Right forelimb (tissue), 1 donor: ENCODE measurements at regions not wholly inside any gene's neighbourhood (a gene's known extent, or its start where the extent isn't known, plus 50 kb on each side); places are given as distances from the start of the nearest gene placed in this dataset.
"Not testable (repeated sequence)": the region's sequence is repeated elsewhere in the genome, so short reads cannot be mapped to it uniquely, and the experiment has no call there.

Experiments
- DNase-seq: peaks from one replicate; pipeline ENCODE4 v3.0.0-alpha.2; 2018

DNA sequence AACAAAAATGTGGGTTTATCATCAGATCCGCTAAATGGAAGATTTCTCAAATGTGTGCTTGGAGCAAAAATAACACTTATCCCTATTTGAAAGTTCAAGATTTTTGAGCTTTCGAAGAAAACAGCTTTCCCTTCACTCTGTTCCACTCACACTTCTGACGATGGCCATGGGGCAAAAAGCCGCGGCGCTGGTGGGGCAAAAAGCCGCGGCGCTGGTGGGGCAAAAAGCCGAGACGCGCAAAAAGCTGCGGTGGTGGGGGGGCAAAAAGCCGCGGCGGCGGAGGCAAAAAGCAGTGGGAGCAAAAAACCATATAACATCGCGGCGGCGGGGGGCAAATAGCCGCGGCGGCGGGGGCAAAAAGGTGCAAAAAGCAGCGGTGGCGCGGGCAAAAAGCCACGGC lies 1631.5 kb downstream of the RPIA start:
- DNase-seq, result peak; percentile 38

DNA sequence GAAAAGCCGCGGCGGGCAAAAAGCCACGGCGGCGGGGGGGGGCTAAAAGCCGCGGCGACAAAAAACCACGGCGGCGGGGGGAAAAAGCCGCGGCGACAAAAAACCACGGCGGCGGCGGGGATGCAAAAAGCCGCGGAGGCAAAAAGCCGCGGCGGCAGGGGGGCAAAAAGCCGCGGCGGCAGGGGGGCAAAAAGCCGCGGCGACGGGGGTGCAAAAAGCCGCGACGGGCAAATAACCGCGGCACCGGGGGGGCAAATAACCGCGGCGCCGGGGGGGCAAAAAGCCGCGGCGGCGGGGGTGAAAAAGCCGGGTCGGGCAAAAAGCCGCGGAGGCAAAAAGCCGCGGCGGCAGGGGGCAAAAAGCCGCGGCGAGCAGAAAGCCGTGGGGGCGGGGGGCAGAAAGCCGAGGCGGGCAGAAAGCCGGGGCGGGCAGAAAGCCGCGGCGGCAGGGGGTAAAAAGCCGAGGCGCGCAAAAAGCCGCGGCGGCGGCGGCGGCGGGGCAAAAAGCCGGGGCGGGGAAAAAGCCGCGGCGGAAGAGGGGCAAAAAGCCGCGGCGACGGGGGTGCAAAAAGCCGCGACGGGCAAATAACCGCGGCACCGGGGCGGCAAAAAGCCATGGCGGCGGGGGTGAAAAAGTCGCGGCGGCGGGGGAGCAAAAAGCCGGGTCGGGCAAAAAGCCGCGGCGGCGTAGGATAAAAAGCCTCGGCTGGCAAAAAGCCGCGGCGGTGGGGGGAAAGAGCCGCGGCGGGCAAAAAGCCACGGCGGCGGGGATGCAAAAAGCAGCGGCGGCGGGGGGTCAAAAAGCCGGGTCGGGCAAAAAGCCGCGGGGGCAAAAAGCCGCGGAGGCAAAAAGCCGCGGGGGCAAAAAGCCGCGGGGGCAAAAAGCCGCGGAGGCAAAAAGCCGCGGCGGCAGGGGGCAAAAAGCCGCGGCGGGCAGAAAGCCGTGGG lies 1632.4 kb downstream of the RPIA start:
- peak; percentile 51 for DNase-seq

DNA sequence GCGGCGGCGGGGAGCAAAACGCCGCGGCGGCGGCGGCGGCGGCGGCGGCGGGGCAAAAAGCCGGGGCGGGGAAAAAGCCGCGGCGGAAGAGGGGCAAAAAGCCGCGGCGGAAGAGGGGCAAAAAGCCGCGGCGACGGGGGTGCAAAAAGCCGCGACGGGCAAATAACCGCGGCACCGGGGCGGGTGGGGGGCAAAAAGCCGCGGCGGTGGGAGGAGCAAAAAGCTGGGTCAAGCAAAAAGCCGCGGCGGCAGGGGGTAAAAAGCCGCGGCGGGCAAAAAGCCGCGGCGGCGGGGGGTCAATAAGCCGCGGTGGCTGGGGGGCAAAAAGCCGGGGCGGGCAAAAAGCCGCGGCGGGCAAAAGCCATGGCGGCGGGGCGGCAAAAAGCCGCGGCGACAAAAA lies 1633.2 kb downstream of the RPIA start:
- DNase-seq, result not testable (repeated sequence)

DNA sequence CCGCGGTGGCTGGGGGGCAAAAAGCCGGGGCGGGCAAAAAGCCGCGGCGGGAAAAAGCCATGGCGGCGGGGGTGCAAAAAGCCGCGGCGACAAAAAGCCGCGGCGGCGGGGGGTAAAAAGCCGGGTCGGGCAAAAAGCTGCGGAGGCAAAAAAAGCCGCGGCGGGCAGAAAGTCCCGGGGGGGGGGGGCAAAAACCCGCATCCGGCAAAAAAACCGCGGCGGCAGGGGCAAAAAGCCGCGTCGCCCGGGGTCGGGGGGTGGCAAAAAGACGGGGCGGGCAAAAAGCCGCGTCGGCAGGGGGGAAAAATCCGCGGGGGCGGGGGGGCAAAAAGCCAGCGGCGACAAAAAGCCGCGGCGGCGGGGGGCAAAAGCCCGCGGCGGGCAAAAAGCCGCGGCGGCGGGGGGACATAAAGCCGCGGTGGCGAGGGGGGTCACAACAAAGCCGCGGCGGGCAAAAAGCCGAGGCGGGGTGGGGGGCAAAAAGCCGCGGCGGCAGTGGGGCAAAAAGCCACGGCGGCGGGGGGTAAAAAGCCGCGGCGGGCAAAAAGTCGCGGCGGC lies 1634.4 kb downstream of the RPIA start:
- DNase-seq, result peak; percentile 34

DNA sequence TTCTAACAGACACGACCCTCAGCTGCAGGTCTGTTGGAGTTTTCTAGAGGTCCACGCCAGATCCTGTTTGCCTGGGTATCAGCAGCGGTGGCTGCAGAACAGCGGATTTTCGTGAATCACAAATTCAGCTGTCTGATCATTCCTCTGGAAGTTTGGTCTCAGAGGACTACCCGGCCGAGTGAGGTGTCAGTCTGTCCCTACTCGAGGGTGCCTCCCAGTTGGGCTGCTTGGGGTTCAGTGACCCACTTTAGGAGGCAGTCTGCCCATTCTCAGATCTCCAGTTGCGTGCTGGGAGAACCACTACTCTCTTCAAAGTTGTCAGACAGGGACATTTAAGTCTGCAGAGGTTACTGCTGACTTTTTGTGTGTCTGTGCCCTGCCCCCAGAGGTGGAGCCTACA lies 1664.1 kb downstream of the RPIA start:
- not testable (repeated sequence) for DNase-seq

DNA sequence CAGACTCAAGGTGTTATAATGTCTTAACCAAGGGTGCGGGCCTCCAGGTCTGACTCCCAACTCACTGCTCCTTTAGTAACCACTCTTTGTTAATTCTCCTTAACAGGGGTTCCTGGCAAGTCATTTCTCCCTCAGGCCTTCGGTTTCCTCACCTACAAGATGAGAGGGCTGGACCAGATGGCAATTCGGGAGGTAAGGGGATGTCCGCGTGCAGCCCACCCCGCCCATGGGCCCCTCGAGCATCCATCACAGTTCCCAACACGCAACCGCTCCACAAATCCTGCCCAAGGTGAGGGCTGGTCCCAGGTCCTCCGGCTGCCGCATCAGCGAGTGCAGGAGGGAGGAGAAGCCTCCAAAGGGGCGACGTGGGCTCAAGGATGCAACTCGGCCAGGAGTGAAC lies 1667.9 kb downstream of the RPIA start:
- not testable (repeated sequence) for DNase-seq

DNA sequence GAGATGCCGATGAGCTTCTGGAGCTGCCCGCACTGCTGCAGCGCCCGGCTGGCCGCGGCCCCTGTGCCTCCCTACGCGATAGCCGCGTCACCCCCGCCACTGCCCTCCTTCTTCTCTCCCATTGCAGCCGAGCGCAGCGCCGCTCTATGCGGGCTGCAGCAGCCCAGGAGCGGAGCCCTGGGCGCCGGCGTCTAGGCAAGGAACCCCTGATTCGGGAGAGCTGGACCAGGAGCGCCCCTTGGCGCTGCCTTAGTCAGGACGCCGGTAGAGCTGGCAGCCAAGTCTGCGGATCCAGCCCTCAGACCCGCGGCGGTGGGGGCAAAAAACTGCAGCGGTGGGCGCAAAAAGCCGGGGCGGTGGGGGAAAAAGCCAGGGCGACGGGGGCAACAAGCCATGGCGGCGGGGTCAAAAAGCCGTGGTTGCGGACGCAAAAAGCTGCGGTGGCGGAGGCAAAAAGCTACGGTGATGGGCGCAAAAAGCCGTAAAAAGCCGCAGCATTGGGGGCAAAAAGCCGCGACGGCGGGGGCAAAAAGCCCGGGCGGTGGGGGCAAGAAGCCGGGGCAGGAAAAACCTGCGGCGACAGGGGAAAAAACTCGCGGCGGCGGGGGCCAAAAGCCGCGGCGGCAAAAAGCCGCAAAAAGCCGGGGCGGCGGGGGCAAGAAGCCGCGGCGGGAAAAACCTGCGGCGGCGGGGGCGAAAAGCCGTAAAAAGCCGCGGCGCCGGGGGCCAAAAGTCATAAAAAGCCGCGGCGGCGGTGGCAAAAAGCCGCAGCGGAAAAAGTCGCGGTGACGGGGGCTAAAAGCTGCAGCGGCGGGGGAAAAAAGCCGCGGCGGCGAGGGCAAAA lies 1668.6 kb downstream of the RPIA start:
- DNase-seq, result not testable (repeated sequence)

DNA sequence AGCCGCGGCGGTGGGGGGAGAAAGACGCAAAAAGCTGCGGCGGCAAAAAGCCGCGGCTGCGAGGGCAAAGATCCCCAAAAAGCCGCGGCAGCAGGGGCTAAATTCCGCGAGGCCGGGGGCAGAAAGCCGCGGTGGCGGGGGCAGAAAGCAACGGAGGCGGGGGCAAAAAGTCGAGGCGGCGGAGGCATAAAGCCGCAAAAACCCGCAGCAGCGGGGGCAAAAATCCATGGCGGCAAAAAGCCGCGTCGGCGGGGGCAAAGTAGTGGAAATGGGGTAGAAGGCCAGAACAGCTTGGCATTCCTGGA lies 1669.2 kb downstream of the RPIA start:
- not testable (repeated sequence) for DNase-seq
